NCI-H2227 (cell line): ENCODE measurements at regions not wholly inside any gene's neighbourhood (a gene's known extent, or its start where the extent isn't known, plus 50 kb on each side); places are given as distances from the start of the nearest gene placed in this dataset.

Experiments used
- DNase-seq: peaks from one replicate; lab custom pipeline; 2025; ENCODE audit not compliant: unreplicated experiment; lab: John Stamatoyannopoulos, UW

GRCh38 chr14:50036637-50037036, 79.7 kb downstream of the VCPKMT start:
- no peak for DNase-seq

- DNase-seq: no peak
These were observed 79.1 kb downstream of the VCPKMT start for GRCh38 chr14:50037240-50037639.

- no peak for DNase-seq
These were observed 78.5 kb downstream of the VCPKMT start for GRCh38 chr14:50037852-50038251.

DNA sequence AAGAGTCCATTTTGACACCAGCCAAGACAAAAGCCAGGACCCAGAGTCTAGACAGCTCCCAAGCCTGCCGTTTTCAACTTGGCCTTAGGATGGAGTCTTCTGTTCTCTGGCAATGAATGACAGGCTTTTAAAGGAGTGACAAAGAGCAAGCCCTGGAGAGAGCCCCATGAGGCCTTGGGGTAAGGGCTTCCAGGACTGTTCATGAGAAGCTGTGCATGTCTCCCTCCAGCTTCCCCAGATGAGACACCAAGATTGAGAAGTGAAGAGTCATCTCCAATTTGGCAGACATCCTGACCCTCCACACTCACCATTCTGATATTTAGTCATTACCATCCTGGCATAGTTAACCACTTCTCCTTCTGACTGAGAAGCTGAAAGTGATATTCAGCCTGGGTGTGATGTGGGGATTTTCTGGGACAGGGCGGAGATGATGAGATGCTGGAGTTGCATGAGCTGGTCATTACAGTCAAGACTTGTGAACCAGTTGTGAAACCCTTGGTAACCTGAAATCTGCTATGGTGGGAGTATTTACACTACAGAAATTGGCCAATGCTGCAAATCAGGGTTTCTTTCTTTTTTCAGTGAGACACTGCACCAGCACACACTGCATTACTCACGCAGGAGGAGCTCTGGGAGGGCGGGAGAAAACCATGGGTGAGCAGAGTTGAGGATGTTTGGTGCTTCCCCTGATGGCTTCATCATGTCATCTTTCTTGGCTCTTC, 77.8 kb downstream of the VCPKMT start:
- DNase-seq: no peak

DNA sequence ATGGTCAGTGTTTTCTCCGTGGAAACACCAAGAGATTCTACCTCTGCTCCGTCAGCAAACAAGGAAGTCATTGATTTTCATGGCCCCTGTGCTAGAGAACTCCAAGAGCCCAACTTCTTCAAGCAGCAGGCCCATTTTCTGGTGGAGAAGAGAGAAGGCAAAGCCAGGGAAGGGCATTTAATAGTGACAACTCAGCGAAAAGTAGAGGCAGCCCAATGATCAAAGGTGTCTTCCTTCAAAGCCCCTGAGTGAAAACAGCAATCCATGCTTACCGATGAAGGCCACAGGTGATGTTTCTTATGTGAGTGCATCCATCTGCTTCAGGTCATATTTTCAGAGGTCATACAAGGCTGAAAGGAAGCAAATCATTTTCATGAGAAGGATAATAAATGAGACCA, 77.3 kb downstream of the VCPKMT start:
- DNase-seq: no peak

GRCh38 chr14:50039734-50040400, 76.5 kb downstream of the VCPKMT start:
- DNase-seq: no peak

DNA sequence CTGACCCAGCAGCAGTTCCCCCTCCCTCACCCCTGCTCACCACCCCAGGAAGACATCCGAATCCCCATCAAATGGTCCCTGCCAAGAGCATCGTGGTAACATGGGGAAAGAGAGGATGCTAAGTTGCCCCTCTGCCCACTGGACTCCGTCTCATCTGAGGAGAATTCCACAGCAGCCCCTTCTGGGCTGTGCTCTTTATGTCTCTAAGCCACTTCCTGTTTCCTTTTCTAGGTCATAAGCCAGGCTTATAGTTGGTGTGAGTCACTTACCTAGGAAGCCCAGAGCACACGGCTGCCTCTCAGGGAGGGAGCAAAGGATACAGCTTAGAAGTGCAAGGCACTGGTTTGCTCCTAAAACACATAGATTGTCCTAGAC, 76.0 kb downstream of the VCPKMT start:
- no peak for DNase-seq

GRCh38 chr14:50040895-50041465, 75.4 kb downstream of the VCPKMT start:
- no peak for DNase-seq

DNA sequence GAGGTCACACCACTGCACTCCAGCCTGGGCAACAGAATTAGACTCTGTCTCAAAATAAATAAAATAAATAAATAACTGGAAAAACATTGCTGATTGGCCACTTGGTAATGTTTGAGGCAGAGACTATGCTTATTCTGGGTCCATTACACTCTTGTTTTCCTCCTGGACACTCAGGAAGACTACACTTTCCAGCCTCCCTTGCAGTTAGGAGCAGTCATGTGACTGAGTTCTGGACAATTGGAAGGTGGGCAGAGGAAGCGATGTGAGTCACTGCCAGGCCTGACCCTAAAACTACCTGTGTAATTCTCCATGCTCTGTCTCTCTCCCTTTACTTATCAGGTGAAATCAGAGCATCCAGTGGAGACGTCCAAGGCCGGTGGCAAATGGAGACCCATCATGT, 74.4 kb downstream of the VCPKMT start:
- no peak for DNase-seq

- DNase-seq: no peak
These were observed 72.2 kb downstream of the VCPKMT start for GRCh38 chr14:50044042-50044651.

DNA sequence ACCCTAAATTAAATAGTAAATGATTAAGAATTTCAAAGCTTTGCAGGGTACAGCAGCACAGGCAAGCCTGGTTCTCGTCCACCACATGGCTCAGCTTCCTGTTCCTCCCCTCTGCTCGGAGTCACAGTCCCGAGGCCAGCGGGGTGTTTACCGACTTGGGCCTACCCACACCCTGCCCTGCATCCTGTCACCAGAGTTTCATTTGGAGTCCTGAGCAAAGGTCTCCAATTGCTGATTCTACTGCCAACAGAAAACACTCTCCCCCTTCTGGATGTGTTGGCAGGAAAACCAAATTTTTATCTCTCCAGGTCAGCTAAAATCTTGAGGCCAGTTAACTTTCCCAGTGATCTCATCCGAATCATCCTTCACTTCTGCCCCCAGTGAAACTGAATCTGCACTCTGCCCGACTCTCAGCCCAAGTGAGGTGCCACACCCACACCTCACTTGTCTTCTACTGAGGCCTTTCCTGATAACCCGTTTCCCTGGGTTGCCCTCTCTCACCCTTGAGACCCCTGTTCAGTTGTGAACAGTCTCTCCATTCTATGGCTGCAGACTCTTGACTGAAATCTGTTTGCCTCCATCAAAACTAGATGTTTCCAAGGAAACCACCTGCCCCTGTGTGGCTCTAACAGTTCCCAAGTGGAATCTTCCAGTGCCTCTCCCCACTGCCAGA, 71.2 kb downstream of the VCPKMT start:
- no peak for DNase-seq

DNA sequence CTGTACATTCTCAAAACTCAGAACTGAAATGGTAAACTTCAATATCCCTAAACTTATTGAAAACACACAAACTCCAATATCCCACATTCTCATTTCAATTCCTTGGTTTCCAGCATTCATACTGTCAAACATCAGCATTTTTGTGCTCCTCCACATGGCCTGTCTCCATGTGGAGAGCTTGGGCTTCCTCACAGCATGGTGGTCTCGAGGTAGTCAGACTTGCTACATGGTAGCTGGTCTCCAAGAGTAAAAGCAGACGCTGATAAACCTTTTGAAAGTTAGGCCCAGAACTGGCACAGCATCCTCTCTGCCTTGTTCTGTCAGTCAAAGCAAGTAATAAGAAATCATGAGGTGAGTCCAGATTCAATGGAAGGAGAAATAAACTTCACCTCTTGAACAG, 70.5 kb downstream of the VCPKMT start:
- DNase-seq: no peak

GRCh38 chr14:50047274-50047676, 69.1 kb downstream of the VCPKMT start:
- DNase-seq: no peak

- no peak for DNase-seq
These were observed 67.3 kb downstream of the VCPKMT start for GRCh38 chr14:50049093-50049492.

DNA sequence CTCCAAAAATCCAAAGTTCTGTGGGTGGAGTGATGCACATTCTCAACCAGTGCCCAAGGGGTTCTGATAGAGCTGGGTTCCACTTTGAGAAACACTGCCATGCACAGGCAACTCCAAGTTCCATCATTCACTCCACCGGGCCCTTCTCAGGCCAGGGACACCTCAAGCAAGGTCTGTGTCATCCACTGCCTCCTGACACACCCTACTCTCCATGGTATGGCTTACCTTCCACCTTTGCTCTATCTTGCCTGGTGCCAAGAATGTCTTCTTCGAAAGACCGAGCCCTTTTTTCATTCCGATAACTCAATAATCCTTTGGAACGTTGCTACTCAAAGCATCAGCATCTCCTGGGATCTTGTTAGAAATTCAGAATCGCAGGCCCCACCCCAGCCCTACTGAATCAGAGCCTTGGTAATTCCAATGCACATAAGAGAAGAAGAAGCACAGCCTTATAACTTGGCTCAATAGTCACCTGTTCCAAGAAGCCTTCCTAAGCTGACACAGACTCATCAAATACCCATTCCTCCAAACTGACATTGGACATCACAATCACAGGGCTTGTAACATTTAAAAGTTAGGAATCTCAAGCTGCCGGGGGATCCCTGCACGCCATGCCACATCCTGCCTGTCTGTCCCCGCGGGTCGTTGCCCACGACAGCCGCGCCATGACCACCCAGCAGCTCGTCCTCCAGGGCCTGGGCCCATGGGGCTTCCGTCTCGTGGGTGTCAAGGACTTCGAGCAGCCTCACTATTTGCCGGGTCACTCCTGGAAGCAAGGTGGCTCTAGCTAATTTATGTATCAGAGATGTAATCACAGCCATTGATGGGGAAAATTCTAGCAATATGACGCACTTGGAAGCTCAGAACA, 66.4 kb downstream of the VCPKMT start:
- DNase-seq: no peak

DNA sequence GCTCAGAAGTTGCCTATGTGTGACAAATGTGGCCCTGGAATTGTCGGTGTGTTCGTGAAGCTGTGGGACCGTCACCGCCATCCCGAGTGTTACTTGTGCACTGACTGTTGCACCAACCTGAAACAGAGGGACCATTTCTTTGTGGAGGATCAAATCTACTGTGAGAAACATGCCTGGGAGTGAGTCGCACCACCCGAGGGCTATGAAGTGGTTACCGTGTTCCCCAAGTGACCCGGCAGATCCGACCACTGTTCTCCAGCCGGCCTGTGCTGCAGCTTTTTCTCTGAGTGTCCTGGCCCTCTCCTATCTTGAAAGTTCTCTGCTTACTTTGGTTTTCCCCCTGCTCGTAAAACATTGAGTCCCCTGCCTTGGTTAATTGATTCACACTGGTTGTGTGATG, 65.3 kb downstream of the VCPKMT start:
- DNase-seq: no peak

DNA sequence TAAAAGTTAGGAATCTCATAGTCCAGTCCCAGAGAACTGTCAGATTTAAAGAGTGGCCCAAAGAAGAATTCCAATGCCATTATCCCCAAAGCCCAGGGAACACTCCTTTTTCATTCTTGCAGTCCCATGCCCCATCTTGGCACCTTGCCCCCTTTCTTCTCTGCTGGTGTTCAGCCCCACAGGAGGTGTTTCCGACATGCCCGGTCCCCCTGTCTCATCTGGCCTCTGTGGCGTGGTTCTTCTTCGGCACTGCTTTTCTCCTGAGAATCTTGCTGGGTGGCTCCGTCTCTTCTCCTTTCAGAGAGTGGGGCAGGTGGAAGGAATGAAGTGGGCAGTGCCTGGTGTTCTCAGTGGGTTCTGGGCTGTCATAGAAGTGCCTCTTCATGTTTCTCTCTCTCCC, 64.7 kb downstream of the VCPKMT start:
- no peak for DNase-seq

DNA sequence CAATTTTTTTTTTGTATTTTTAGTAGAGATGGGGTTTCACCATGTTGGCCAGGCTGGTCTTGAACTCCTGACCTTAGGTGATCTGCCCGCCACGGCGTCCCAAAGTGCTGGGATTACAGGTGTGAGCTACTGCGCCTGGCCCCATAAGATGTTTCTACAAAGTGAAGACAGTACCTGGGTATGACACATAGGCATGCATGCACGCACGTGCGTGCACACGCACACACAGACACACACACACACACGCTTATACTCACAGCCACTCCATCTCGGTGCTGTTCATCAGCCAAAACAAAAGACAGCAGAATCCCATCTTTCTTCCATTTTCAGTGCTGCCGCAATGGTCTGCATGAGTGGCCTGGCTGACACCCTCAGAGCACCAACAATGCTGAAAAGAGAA, 63.9 kb downstream of the VCPKMT start:
- DNase-seq: no peak

GRCh38 chr14:50053935-50054334, 62.4 kb downstream of the VCPKMT start:
- no peak for DNase-seq

- no peak for DNase-seq
These were observed 60.7 kb downstream of the VCPKMT start for GRCh38 chr14:50055461-50056228.
